ENCODE measurements at regions not wholly inside any gene's neighbourhood (a gene's known extent, or its start where the extent isn't known, plus 50 kb on each side); places are given as distances from the start of the nearest gene placed in this dataset.

- H3K4ac ChIP-seq (ENCODE audit: low read depth, low read length), result no peak overlapping the region
- H2AFZ ChIP-seq (ENCODE audit: low read length), result no peak overlapping the region
- no peak overlapping the region for H3K27ac ChIP-seq (ENCODE audit: insufficient read length, low read depth, low read length)
- no peaks in the 10 kb centered on the region for H3K79me2 ChIP-seq (ENCODE audit: insufficient read depth, low read length)
- no peak overlapping the region for H4K8ac ChIP-seq (replicated peaks; ENCODE audit: insufficient read length, low read depth, low read length)
- H4K20me1 ChIP-seq (ENCODE audit: control insufficient read depth, insufficient read depth, insufficient read length), result no peaks in the 10 kb centered on the region
- Mint-ChIP-seq H3K4me3 (no peak overlapping the region), H3K9me3 (no peaks in the 10 kb centered on the region), H3K27ac (no peak overlapping the region), H3K27me3 (ENCODE audit: low read depth) (peaks cover 7% of the 10 kb centered on the region; the same call in 1 of the 2 replicates), H3K4me1 (peaks cover 8 to 17% of the 10 kb centered on the region in 2 experiments), H3K36me3 (ENCODE audit: insufficient read depth in 1 of 3, low read depth in 3 of 3) (no peaks in the 10 kb centered on the region)
- no peak for DNase-seq
- 0 out of 2 replicates have a peak, but pooled peaks cover 3% of the 10 kb centered on the region for H3K4me1 ChIP-seq (ENCODE audit: insufficient read depth, low read length)
- H3K23me2 ChIP-seq (ENCODE audit: insufficient read length, low read depth, low read length, poor library complexity, severe bottlenecking), result no peaks in the 10 kb centered on the region
- H3K79me1 ChIP-seq (ENCODE audit: insufficient read depth, low read depth, low read length, poor library complexity, severe bottlenecking), result no peaks in the 10 kb centered on the region
- no peaks in the 10 kb centered on the region for H3K9me3 ChIP-seq (ENCODE audit: control insufficient read depth, low read depth, low read length)
- H3K27me3 ChIP-seq (ENCODE audit: insufficient read depth, low read length), result no peaks in the 10 kb centered on the region
- H2BK12ac ChIP-seq (ENCODE audit: insufficient read length, low read depth, low read length), result no peak overlapping the region
- no CpG with 5 or more reads among the region's 5 CpGs for WGBS (ENCODE audit: extremely low coverage, insufficient read length, low lambda C conversion rate)
- H2BK5ac ChIP-seq (ENCODE audit: insufficient read length, low read length), result no peak overlapping the region
- no peak overlapping the region for H3K4me2 ChIP-seq (ENCODE audit: insufficient read depth, insufficient read length, low read length)
- H4K5ac ChIP-seq (ENCODE audit: insufficient read length, low read depth, low read length), result no peak overlapping the region
- no peak overlapping the region for H2BK120ac ChIP-seq (ENCODE audit: low read depth, low read length, poor library complexity, severe bottlenecking)
- H2BK15ac ChIP-seq (ENCODE audit: low read depth, low read length), result no peak overlapping the region
- H2AK5ac ChIP-seq (ENCODE audit: insufficient read length, low read length), result no peak overlapping the region
- no peak overlapping the region for H3K9ac ChIP-seq (ENCODE audit: extremely low read depth, insufficient read length, low read length)
- H2BK20ac ChIP-seq (ENCODE audit: low read depth, low read length, poor library complexity, severe bottlenecking), result no peak overlapping the region
- H3K14ac ChIP-seq (ENCODE audit: insufficient read depth, low read length), result no peak overlapping the region
- no peak overlapping the region for H3K23ac ChIP-seq (ENCODE audit: insufficient read length, low read depth, low read length)
- TF ChIP-seq, protein P1, sequence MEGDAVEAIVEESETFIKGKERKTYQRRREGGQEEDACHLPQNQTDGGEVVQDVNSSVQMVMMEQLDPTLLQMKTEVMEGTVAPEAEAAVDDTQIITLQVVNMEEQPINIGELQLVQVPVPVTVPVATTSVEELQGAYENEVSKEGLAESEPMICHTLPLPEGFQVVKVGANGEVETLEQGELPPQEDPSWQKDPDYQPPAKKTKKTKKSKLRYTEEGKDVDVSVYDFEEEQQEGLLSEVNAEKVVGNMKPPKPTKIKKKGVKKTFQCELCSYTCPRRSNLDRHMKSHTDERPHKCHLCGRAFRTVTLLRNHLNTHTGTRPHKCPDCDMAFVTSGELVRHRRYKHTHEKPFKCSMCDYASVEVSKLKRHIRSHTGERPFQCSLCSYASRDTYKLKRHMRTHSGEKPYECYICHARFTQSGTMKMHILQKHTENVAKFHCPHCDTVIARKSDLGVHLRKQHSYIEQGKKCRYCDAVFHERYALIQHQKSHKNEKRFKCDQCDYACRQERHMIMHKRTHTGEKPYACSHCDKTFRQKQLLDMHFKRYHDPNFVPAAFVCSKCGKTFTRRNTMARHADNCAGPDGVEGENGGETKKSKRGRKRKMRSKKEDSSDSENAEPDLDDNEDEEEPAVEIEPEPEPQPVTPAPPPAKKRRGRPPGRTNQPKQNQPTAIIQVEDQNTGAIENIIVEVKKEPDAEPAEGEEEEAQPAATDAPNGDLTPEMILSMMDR (conservative IDR thresholded peaks at IDR 0.05), result no peak
- H4K91ac ChIP-seq (ENCODE audit: insufficient read length, low read depth, low read length), result no peak overlapping the region
- no peak overlapping the region for H3K56ac ChIP-seq (ENCODE audit: insufficient read length, low read depth, low read length)
- no peak overlapping the region for H3K18ac ChIP-seq (ENCODE audit: insufficient read length, low read depth, low read length)
- H3T11ph ChIP-seq (ENCODE audit: low read length), result no peak overlapping the region
These were observed 94.7 kb upstream of the BCL11A start for GRCh38 chr2:60648191-60648590.

Measured in H9 (cell line).